HUDEP-2 (cell line): ENCODE measurements at regions not wholly inside any gene's neighbourhood (a gene's known extent, or its start where the extent isn't known, plus 50 kb on each side); places are given as distances from the start of the nearest gene placed in this dataset.
A peak's percentile ranks its signal among the peaks of the same experiment; 100 is the strongest.

Source experiments
- DNase-seq, 76 experiments: peaks; one replicate each; lab custom pipeline; 2025; ENCODE audit not compliant: unreplicated experiment in 76 of 76; lab: John Stamatoyannopoulos, UW

DNA sequence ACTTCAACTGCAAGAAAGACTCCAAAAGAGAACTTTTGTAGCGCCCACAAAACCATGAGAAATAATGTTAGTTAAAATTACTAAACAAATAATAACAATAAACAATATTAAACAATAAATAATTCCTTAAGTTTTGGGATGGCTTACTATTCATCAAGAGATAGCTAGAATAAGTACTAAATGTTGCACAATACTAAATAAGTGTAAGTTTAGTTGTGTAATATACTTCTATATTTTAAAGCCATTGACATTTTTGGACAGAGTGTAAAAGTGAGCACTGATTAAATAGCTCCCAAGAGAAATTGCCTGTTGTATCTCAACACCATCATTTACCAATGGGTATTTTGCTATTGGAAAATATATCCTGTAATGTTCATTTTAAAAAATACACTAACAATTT, 166.7 kb downstream of the ALG10 start:
- no peak for DNase-seq

DNA sequence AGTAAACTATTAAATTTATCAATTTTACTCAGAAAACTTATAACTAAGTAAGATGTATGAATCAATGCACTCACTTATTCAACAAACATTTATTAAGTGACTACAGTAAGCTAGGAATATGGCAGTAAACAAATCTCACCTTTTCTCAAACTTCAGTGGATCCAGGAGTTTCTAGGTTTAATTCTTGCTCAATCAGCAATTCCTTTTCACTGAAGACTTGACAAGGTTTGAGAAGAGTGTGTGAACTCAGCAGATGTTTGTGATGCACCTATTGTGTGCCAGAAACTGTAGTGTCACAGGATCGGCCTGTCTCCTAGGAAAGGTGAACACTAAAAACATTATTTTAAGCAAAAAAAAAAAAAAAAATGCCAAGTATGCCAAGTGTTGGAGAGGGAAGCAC, 167.8 kb downstream of the ALG10 start:
- DNase-seq: no peak

DNA sequence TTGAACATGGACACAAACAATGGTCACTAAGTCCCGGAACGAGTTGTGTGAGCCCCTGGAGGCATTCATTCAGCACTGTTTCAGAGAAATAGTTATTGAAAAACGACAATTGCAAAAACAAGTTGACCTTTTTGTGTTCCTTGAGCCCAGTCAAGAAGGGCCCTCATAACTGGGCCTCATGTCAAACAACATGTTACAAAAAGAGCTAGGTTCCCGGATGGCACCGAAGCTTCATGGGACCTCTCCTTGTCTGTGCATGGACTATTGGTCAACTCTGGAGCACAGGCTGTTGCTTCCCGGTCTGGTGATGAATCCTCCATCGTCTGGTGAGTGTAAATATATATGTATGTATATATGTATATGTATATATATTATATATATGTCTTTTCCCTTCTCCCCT, 176.6 kb downstream of the ALG10 start:
- no peak for DNase-seq

DNA sequence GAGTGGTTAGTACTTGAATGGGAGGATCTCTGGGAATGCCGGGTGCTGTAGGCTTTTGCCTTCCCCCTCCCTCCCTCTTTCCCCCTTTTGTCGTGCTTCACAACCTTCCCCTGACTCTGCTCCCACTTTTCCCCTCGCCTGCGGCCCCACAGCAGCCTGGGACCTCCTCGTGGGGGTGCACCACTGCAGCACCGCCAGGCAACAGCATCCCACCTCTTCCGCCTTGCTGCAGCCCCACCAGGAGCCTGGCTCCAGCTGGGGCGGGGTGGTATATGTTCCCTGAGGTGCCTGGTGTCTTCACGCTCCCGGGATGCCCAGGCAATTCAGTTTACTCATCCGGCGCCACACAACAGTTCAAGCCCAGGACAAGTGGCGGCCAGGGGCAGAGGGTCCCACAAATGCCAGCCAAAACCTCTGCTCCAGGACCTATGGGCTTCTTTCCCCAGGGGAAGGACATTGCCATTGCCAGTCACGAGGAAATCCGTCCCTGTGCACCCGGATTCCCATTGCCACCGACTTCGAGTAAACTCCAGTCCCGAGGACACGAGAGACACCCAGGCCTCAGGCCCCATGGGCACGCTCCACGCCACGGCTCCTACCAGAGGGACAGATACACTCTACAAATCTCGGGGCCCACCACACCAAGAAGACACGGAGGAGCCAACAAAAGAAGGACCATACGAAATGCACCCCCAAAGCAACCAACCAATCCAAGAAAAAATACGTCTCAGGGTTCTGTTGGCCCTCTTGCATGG, 181.7 kb downstream of the ALG10 start:
- DNase-seq: no peak

DNA sequence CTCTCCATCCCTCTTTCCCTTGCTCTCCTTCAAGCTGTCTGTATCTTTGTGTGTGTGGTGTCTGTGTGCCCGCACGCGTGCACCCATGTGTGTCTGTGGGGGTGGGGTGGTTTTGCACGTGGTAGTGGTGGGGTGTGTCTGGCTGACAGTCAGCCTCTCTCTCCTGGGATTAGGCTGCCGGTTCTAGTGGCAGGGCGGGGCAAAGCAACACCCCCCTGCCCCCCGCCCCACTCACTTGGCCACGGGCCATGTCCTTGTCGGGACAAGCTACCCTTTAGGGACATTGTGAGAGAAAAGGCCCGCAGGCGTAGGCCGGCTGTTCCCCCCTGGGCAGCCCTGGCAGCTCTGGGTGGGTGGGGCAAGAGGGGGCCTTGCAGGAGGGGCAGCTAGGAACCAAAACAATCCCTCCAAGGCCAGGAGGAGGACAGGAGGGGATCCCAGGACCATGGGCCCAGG, 182.6 kb downstream of the ALG10 start:
- DNase-seq: no peak

DNA sequence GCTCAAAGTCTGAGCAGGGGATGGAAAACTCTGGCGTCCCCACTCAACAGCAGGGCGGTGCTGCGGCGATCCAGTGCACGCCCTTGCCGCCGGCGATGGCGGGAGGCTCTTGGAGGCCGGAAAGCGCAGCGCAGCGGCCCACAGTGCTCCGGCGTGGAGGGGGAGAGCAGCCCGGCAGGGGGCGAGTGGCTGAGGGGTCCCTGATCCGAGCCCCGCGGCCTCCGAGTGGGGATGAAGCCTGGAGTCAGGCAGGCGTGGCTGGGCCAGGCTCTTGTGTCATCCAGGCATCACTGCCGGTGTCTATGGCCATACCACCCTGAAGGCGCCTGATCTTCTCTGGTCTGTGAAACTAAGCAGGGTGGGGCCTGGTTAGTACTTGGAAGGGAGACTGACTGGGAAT, 183.1 kb downstream of the ALG10 start:
- DNase-seq: no peak

DNA sequence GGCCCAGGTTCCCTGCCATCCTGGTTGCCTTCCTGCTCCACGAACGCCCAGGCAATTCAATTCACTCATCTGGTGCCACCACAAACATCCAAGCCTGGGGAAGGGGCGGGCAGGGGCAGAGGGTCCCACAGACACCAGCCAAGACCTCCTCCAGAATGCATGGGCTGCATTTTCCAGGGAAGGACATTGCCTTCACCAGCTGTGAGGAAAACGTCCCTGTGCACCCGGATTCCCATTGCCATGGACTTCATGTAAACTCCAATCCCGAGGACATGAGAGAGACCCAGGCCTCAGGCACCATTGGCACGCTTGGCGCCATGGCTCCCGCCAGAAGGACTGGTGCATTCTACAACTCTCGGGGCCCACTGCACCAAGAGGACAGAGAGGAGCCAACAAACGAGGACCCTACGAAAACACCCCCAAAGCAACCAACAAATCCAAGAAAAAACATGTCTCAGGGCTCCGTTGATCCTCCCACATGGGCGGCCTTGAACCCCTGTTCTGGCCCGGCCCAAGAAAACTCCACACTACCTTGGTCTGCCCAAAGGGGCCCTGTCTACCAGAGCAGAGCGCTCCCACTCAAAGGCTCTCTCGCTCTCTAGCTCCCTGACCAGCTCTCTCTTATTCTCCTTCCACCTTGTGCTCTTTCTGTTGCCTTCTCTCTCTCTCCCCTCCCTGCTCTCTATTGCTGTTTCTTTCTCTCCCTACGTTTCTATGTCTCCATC, 183.9 kb downstream of the ALG10 start:
- no peak for DNase-seq

DNA sequence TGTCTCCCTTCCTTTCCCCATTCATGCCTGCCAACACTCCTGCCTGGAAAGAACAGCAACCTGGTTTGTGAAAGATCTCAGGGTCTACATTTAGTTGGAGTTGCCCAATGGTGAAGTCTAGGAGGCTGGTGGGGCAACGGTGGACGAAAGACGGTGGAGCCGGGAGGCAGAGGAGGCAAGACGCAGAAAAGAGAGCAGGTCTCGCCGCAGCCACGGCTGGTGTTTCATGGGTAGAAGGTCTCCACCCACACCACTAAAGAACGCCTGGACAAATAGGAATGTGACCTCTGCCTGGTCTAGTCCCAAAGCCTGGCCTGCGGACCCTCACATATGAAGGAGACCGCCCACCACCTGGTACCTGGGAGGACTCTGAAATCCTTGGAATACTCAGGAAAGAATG, 185.6 kb downstream of the ALG10 start:
- no peak for DNase-seq

DNA sequence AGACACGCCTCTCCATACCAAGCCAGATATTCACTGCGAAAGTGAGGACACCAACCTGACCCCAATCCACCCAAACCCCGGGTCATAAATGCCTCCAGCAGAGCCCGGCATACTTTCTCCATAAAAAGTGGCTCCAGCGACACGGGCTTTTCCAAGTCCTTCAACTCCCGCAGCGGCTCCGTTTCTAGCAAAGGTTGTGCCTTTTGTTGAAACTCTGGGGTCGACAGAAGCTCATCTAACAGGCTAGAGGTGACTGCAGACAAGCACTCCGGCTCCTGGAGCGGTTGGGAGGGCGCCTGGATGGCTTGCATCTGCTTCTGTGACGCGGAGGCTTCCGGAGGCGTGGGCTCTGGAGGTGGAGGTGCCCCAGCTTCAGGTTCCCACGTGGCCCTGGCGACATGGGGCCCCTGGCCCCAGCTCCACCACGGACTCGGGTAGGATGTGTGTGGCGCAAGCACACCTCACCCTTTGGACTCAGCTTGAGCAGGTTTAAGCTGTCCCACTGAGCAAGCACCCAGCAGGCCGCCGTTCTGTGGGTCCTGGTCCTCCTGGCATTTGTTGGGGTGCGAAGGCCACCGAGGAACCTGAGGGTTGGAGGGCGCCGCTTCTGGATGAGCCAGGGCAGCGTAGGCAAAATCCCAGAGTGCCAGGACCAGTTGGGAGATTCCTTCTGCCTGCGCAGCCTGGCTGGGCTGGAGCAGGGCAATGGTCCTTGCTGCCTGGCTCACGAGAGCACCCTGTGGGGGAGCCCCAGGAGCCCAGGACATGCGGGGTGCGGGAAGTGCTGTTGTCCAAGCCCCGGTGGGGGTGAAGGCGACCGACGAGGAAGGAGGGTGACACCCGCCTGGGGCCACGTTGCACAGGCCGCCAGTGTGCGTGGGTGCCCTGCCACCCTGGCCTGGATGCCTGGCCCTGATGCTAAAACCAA, 186.3 kb downstream of the ALG10 start:
- DNase-seq: no peak

DNA sequence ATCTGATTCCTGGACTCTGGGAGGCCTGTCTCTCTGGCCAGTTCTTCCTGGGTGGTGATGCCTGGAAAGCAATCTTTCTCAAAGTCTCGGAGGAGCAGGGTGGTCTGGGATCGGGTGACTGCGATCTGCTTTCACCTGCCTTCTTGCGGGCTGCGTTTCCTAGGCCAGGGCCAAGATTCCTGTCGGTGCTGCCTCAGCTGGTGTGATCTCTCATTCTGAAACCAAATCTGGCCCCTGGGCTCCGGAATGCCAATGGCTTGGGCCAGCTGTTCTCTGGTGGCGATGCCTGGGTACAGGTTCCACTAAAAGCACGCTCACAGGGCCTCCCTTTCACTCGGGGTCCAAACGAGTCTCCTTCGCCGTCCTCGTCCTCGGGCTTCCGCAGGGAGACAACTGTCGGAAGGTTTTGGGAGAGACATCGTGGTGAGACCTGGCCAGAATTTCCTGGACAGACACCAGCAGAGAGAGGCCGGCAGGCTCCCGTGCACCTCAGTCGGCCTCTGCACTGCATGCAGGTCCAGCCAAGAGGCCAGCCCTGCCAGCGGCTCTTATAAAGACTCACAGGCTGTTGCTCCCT, 187.1 kb downstream of the ALG10 start:
- DNase-seq: no peak

DNA sequence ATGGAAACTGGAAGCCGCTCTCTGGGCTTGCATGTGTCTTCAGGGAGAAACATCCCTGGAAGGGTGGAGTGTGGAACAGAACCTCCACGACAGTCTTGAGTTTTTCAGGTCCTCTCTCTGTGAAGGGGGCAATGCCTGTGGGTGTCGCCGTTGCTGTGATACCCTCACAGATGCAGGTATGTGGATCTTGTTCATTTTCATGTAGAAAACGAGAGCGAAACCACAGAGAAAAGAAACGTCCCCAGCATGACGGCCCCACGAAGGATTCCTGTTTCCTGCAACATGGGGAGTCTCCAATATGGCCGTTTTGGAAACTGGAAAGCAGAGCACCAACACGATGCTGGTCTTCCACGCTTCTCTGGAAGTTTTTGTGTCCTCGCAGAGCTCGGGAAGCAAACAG, 187.9 kb downstream of the ALG10 start:
- DNase-seq: no peak

DNA sequence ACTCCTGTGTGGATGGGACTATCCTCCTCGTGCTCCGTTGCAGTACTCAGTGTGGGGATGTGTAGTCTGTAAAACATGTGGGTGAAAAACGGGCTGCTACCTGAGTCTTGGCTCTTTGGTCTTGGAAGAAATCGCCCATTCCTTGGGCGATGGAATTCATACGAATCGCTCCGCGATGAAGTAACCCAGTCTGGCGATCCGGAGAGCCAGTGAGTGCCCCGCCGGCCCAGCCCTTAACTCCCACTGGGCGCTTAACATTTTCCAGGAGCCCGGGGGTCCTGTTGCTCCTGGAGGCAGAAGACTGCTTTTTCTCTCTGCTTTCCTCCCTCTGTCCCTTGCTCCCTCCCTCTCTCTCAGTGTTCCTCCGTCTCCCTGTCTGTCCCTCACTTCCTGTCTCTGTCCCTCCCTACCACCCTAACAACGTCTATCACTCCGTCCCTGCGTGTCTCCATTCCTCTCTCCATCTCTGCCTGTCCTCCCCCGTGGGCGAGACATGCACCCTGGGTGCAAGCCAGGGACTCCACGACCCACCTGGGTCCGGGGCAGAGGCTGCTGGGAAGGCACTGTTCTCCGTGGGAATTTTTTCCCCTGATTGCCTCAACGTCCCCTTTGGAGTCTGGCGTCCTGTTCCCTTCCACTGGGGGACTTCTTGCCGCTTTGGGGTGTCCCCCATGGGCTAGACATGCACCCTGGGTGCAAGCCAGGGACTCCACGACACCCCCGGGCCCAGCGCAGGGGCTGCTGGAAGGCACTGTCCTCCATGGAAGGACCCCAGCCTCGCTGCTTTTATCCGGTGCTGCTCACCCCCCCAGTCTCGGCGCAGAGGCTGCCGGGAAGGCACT, 188.6 kb downstream of the ALG10 start:
- DNase-seq: no peak

DNA sequence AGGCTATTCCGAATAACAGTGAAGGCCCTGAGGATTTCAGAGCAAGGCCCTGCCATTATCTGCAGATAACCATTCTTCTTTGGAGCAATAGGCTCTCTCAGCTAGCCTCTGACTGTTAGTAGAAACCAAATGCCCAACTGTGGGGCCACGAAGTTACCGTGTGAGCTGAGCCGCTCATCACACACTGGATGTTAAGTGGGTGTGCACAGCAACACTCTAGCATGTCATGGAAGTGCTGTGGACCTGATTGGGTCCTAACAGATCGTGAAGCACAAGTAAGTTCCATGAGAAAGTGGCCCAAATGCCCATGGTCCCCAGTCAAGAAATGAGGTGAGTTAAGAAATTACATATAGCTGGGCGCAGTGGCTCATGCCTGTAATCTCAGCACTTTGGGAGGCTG, 190.4 kb downstream of the ALG10 start:
- DNase-seq: no peak

DNA sequence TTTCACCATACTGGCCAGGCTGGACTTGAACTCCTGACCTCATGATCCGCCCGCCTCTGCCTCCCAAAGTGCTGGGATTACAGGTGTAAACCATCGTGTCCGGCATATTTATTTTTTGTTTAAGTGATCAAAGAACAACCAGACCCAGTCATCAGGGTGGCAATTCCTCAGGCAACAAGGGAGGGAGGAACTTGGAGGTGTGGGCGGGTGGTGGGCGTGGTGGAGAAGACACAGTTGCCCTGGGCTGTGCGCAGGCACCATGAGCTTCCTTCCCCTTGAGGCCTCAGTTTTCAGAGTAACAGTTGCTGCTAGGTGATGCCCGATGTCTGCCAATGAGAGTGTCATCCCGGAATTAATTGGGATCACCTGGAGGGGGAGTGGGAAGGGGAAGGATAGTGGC, 191.7 kb downstream of the ALG10 start:
- no peak for DNase-seq

DNA sequence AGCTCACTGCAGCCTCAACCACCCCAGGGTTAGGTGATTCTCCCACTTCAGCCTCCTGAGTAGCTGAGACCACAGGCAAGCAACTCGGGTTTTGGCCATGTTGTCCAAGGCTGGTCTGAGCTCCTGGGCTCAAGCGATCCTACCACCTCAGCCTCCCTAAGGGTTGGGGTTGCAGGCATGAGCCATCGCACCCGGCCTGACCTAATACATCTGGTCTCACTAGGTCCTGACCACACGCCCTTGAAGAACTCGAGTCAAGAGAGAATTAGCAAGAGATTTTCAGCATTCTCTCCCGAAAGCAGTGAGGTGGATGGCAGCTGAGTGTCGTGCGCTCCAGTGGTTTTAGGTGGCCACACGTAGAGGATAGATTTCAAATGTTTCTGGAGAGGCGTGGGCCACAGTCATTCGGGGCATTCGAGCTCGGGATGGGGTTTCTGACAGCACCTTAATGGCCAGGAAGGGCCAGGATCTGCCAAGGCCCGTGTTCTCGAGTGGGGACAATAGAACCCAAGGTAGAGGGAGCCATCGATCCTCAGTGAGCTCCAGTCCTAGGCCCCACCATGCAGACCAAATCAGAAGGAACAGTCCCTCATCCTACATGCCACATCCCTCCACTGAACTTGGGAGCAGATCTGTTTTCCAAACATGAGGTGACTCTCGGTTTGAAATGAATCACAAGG, 193.1 kb downstream of the ALG10 start:
- DNase-seq: no peak

DNA sequence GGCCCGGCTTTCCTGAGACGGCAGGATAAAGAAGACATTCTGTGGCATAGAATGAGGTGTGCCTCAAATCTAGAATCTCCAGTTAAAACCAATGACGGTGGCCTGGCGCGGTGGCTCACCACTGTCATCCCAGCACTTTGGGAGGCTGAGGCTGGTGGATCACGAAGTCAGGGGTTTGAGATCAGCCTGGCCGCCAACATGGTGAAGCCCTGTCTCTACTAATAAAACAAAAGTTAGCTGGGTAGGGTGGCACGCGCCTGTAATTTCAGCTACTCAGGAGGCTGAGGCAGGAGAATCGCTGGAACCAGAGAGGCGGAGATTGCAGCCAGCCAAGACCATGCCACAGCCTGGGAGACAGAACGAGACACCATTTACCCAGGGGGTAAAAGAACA, 193.6 kb downstream of the ALG10 start:
- no peak for DNase-seq

DNA sequence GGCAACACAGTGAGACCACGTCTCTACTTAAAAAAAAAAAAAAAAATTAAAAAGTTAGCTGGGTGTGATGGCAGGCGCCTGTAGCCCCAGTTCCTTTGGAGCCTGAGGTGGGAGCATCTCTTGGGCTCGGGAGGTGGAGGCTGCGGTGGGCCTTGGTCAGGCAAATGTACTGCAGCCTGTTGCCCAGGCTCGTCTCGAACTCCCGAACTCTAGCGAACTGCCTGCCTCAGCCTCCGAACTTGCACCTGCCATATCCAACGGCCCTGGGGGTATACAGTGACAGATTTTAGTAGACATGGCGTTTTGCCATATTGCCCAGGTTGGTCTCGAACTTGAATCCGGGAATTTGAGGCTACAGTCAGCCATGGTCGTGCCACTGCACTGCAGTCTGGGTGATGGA, 195.4 kb downstream of the ALG10 start:
- no peak for DNase-seq

DNA sequence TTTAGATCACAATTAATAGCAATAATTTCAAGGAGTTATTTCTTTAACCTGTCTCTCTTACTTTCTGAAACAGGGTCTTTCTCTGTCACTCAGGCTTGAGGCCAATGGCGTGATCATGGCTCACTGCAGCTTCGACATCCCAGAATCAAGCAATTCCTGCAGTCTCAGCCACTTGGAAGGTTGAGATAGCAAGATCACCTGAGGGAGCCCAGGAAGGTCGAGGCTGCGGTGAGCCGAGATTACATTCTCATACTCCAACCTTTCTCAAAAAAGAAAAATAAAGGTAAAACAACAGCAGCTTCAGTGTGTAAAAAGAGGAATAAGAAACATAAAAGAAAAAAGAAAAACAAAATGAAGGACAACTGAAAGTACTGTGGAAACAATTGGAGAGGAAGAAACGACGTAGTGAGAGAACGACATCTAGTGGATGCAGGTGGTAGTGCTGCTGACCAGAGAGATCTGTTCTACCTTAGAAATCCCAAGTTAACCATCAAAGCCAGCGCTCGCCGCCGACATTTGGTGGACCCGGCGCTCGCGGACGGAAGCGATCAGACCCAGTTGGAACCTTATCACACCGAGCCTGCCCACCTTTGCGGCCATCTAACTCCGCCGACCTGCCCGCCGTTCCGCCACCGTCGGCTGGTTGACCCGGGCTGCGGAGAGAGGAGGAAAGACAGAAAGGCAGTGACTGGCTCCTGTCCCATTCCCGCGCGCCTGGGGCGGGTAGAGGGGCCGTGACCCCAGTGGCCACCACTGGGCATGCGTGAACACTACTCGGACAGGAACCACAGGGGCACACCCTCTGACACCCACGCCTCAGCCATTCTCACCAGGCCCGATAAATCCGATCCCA, 196.1 kb downstream of the ALG10 start:
- peak in 65 of 76 experiments; percentile 1 to 78 (median 41) for DNase-seq
